ENCODE measurements at regions not wholly inside any gene's neighbourhood (a gene's known extent, or its start where the extent isn't known, plus 50 kb on each side); places are given as distances from the start of the nearest gene placed in this dataset.
A peak's percentile ranks its signal among the peaks of the same experiment; 100 is the strongest.

DNA sequence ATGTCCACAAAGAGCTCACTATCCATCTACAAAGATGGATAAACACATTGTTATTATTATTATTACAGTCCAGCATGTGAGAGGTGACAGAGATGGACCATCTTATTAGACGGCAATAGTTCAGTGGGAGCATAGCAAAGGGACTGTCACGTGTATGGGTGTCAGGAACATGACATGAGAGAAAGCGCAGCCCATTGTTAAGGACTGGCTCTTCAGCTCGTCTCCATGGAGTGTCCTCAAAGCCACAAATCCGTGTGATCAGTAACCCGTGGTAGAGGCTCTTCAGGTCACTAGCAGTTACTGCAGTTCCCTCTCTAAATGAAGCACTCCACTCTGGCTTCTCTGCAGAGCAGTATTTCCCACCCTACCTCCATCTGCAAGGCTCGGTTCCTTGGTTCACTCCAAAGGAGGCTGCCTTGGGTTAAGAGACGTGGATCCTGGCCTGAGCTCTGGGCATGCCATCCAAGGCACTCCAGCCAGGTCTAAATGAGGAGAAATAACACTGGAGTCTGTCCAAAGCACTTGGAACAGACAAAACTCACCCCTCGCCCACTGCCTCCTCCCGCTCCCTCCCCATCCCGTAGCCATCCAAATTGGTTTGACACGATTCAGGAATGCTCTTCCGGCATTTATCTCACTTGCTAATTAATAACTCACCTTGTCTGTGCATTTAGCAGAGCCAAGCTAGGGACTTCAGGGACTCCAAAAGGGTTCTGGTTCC, 122.3 kb upstream of the WWC1 start:
- Histone ChIP-seq H3K9me3 (ENCODE audit: control insufficient read depth in 5 of 5, low read length in 5 of 5) (no peaks in the 10 kb centered on the region), H3K36me3 (ENCODE audit: control insufficient read depth in 5 of 5, insufficient read depth in 5 of 5, low read length in 5 of 5) (no peaks in the 10 kb centered on the region), H3K9ac (ENCODE audit: low read length in 5 of 5) (no peak overlapping the region), H3K4me3 (ENCODE audit: low read depth in 1 of 5, low read length in 5 of 5) (no peak overlapping the region), H3K4me1 (ENCODE audit: control insufficient read depth in 5 of 5, insufficient read depth in 5 of 5, low read length in 5 of 5) (peaks cover 0 to 7% (median 0%) of the 10 kb centered on the region in 5 donors), H3K27me3 (ENCODE audit: control insufficient read depth in 5 of 5, insufficient read depth in 4 of 5, low read length in 5 of 5) (peaks cover 0 to 6% (median 0%) of the 10 kb centered on the region in 5 donors), H3K27ac (ENCODE audit: low read depth, low read length) (no peak overlapping the region)

DNA sequence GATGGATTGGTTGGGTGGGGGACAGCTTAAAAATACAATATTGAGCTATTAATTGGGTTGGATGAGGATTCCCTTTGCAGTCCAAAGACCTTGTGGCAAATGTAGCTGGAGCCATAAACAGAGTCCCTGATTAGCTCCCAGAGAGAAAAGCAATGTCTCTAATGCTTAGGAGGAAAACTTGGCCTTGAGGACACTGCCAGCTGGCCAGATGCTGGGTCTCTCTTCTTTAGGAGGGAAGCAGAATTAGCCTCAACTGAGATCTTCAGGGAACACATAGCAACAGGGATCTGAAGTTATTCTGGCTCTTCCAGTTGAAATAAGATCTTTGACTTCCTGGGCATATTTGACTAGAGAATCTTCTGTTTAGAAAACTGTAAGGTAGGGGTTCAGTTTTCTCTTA, 121.7 kb upstream of the WWC1 start:
- H3K4me1 ChIP-seq (ENCODE audit: control insufficient read depth in 5 of 5, insufficient read depth in 5 of 5, low read length in 5 of 5) = peaks cover 0 to 7% (median 0%) of the 10 kb centered on the region in 5 donors
- peaks cover 0 to 6% (median 0%) of the 10 kb centered on the region in 5 donors for H3K27me3 ChIP-seq (ENCODE audit: control insufficient read depth in 5 of 5, insufficient read depth in 4 of 5, low read length in 5 of 5)
- H3K27ac ChIP-seq (ENCODE audit: low read depth, low read length) = no peak overlapping the region
- H3K36me3 ChIP-seq (ENCODE audit: control insufficient read depth in 5 of 5, insufficient read depth in 5 of 5, low read length in 5 of 5) = no peaks in the 10 kb centered on the region
- H3K4me3 ChIP-seq (ENCODE audit: low read depth in 1 of 5, low read length in 5 of 5) = no peak overlapping the region
- H3K9me3 ChIP-seq (ENCODE audit: control insufficient read depth in 5 of 5, low read length in 5 of 5) = no peaks in the 10 kb centered on the region
- H3K9ac ChIP-seq (ENCODE audit: low read length in 5 of 5) = no peak overlapping the region

DNA sequence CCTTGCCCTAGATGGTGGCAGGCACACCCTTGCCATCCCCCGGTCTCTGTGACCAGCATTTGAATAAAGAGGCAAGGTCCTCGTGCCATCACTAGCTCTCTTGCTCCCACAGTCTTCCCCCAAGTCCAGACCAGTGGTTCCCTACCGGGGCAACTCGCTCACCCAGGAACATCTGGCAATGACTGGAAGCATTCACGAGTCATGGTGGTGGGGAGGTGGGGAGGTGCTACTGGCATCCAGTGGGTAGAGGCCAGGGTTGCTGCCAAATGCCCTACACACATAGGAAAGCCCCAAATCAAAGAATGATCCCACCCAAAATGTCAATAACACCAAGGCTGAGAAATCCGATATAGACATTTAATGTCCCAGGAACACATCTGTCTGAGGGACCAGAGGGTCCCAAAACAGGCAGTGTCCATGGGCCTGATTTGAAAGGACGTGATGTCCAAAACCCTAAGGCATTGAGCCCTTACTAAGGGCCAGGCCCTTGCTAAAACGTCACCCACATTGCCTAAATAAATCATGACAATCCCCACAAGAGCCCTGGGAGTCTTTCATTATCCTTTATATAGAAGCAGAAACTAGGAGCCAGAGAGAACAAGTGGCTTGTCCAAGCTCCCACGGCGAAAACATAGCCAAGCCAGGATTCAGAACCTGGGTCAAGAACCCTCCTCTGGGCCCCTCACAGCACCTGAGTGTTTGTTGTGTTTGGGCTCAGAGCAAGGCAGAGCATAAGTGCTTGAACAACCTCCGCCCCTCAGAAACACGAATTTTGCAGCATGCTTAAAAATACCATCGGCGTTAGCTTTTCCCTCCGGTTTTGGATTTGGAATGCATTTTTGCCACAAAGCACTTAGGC, 119.3 kb upstream of the WWC1 start:
- H3K4me1 ChIP-seq (ENCODE audit: control insufficient read depth in 5 of 5, insufficient read depth in 5 of 5, low read length in 5 of 5) = peaks cover 0 to 3% (median 0%) of the 10 kb centered on the region in 5 donors
- no peaks in the 10 kb centered on the region for H3K36me3 ChIP-seq (ENCODE audit: control insufficient read depth in 5 of 5, insufficient read depth in 5 of 5, low read length in 5 of 5)
- no peak overlapping the region for H3K4me3 ChIP-seq (ENCODE audit: low read depth in 1 of 5, low read length in 5 of 5)
- H3K9ac ChIP-seq (ENCODE audit: low read length in 5 of 5) = no peak overlapping the region
- peaks cover 0 to 5% (median 0%) of the 10 kb centered on the region in 5 donors for H3K27me3 ChIP-seq (ENCODE audit: control insufficient read depth in 5 of 5, insufficient read depth in 4 of 5, low read length in 5 of 5)
- no peaks in the 10 kb centered on the region for H3K9me3 ChIP-seq (ENCODE audit: control insufficient read depth in 5 of 5, low read length in 5 of 5)
- no peak overlapping the region for H3K27ac ChIP-seq (ENCODE audit: low read depth, low read length)

DNA sequence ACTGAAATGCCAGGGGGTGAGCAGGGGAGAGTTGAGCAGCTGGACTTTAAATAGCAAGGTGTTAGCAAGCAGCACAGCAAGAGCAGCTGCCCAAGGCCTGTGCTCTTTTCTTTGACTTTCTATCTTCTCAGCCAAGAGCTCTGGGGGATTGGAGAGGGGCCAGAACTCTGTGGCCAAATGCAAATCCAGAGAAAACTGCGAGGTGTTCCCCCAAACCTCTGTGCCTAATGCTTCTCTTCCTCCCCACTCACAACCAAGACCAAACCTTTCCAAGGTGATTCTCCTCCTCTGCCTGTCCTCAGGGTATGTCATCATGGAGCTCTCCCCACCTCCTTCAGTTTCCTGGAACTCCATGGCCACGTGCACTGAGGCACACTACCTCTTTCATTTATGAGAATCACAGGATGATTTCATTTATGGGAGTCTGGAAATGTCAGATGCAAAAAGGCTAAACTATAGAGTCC, 118.7 kb upstream of the WWC1 start:
- Histone ChIP-seq H3K9me3 (ENCODE audit: control insufficient read depth in 5 of 5, low read length in 5 of 5) (no peaks in the 10 kb centered on the region), H3K4me3 (ENCODE audit: low read depth in 1 of 5, low read length in 5 of 5) (no peak overlapping the region), H3K4me1 (ENCODE audit: control insufficient read depth in 5 of 5, insufficient read depth in 5 of 5, low read length in 5 of 5) (peaks cover 0 to 3% (median 0%) of the 10 kb centered on the region in 5 donors), H3K36me3 (ENCODE audit: control insufficient read depth in 5 of 5, insufficient read depth in 5 of 5, low read length in 5 of 5) (no peaks in the 10 kb centered on the region), H3K27ac (ENCODE audit: low read depth, low read length) (no peak overlapping the region), H3K9ac (ENCODE audit: low read length in 5 of 5) (no peak overlapping the region), H3K27me3 (ENCODE audit: control insufficient read depth in 5 of 5, insufficient read depth in 4 of 5, low read length in 5 of 5) (no peaks in the 10 kb centered on the region)

DNA sequence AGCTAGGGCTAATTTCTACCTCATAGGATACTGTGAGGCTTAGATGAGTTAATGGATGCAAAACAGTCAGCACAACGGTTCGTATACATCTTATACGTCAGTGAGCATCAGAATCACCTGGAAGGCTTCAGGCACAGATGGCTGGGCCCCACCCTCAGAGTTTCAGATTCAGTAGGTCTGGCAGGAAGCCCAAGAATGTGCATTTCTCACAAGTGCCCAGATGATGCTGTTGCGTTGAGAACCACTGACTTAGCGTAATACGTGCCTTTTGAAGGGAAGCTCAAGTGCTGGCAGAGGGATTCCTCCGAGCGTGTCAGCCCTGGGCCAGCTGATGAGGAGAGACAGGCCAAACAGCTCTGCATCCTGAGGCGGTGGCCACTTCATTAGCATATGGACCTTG, 117.1 kb upstream of the WWC1 start:
- H3K27me3 ChIP-seq (ENCODE audit: control insufficient read depth in 5 of 5, insufficient read depth in 4 of 5, low read length in 5 of 5) = no peaks in the 10 kb centered on the region
- peaks cover 0 to 8% (median 0%) of the 10 kb centered on the region in 5 donors for H3K4me1 ChIP-seq (ENCODE audit: control insufficient read depth in 5 of 5, insufficient read depth in 5 of 5, low read length in 5 of 5)
- no peaks in the 10 kb centered on the region for H3K36me3 ChIP-seq (ENCODE audit: control insufficient read depth in 5 of 5, insufficient read depth in 5 of 5, low read length in 5 of 5)
- H3K27ac ChIP-seq (ENCODE audit: low read depth, low read length) = no peak overlapping the region
- no peaks in the 10 kb centered on the region for H3K9me3 ChIP-seq (ENCODE audit: control insufficient read depth in 5 of 5, low read length in 5 of 5)
- no peak overlapping the region for H3K4me3 ChIP-seq (ENCODE audit: low read depth in 1 of 5, low read length in 5 of 5)
- H3K9ac ChIP-seq (ENCODE audit: low read length in 5 of 5) = no peak overlapping the region

DNA sequence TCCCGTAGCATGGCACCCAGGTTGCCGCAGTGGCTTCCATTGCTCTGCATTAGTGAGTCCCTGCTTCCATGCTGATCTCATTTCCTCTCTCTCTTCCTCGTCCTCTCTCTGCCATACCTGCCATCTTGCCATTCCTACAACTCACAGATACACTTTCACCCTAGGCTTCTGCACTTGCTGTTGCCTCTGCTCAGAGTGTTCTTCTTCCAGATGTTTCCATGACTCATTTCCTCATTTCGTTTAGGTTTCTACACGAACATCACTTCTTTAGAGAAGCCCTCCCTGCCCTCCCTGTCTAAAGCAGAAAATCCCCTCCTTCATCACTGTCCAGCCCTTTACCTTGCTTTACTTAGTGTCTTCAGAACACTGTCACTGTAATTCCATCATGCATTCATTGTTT, 115.2 kb upstream of the WWC1 start:
- H3K36me3 ChIP-seq (ENCODE audit: control insufficient read depth in 5 of 5, insufficient read depth in 5 of 5, low read length in 5 of 5) = no peaks in the 10 kb centered on the region
- no peaks in the 10 kb centered on the region for H3K27me3 ChIP-seq (ENCODE audit: control insufficient read depth in 5 of 5, insufficient read depth in 4 of 5, low read length in 5 of 5)
- no peak overlapping the region for H3K27ac ChIP-seq (ENCODE audit: low read depth, low read length)
- no peak overlapping the region for H3K4me3 ChIP-seq (ENCODE audit: low read depth in 1 of 5, low read length in 5 of 5)
- no peaks in the 10 kb centered on the region for H3K9me3 ChIP-seq (ENCODE audit: control insufficient read depth in 5 of 5, low read length in 5 of 5)
- no peak overlapping the region for H3K9ac ChIP-seq (ENCODE audit: low read length in 5 of 5)
- peaks cover 0 to 7% (median 0%) of the 10 kb centered on the region in 5 donors for H3K4me1 ChIP-seq (ENCODE audit: control insufficient read depth in 5 of 5, insufficient read depth in 5 of 5, low read length in 5 of 5)

DNA sequence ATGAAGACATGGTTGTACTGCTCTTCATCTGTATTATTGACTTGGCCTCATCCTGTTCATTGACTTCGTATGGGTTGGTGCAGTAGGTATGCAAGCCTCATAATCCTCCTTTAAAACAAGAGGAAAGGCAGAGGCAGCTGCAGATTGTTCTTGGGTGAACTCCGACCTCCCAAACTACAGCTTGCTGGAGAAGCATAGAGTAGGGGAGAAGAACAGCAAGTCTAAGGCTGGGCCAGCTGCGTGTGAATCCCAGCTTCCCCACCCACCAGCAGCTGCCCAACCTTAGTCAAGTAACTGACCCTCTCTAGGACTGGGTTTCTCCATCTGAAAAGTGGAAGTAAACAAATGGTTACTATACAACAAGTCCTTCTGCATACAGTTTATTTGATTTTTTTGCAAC, 114.5 kb upstream of the WWC1 start:
- no peaks in the 10 kb centered on the region for H3K27me3 ChIP-seq (ENCODE audit: control insufficient read depth in 5 of 5, insufficient read depth in 4 of 5, low read length in 5 of 5)
- no peak overlapping the region for H3K9ac ChIP-seq (ENCODE audit: low read length in 5 of 5)
- H3K27ac ChIP-seq (ENCODE audit: low read depth, low read length) = no peak overlapping the region
- no peaks in the 10 kb centered on the region for H3K36me3 ChIP-seq (ENCODE audit: control insufficient read depth in 5 of 5, insufficient read depth in 5 of 5, low read length in 5 of 5)
- peaks cover 0 to 7% (median 0%) of the 10 kb centered on the region in 5 donors for H3K4me1 ChIP-seq (ENCODE audit: control insufficient read depth in 5 of 5, insufficient read depth in 5 of 5, low read length in 5 of 5)
- H3K4me3 ChIP-seq (ENCODE audit: low read depth in 1 of 5, low read length in 5 of 5) = no peak overlapping the region
- H3K9me3 ChIP-seq (ENCODE audit: control insufficient read depth in 5 of 5, low read length in 5 of 5) = no peaks in the 10 kb centered on the region

DNA sequence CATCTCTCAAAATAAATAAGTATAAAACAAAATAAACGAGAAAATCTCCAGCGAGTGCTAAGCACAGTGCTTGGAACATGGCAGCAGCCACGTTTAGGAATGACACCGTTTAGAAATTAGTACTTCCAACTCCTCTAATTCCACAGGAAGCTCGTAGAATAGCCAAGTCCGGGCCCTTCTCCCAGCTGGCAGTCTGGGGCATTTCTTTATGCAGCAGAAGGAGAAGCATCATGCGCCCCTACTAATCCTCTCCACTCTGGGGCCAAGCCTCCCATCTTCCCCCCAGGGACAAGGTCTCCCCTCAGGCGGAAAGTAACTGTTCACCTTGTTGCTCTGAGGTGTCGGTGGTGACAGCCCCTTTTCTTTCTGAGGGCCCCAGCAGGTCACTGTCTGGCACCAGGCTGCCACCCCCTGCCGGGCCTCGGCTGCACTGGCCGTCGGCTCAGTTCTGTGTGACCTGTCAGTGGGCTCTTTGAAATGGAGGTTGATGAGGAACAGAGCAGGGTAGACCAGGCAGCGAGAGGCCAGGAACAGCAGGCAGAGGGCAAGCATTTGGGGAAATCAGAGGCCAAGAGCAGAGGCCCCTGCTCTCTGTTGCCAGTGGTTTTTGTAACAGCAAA, 113.5 kb upstream of the WWC1 start:
- Histone ChIP-seq H3K4me3 (ENCODE audit: low read depth in 1 of 5, low read length in 5 of 5) (no peak overlapping the region), H3K27ac (ENCODE audit: low read depth, low read length) (no peak overlapping the region), H3K27me3 (ENCODE audit: control insufficient read depth in 5 of 5, insufficient read depth in 4 of 5, low read length in 5 of 5) (no peaks in the 10 kb centered on the region), H3K9me3 (ENCODE audit: control insufficient read depth in 5 of 5, low read length in 5 of 5) (no peaks in the 10 kb centered on the region), H3K36me3 (ENCODE audit: control insufficient read depth in 5 of 5, insufficient read depth in 5 of 5, low read length in 5 of 5) (no peaks in the 10 kb centered on the region), H3K9ac (ENCODE audit: low read length in 5 of 5) (peak overlapping the region in 1 of 5 donors; percentile 6), H3K4me1 (ENCODE audit: control insufficient read depth in 5 of 5, insufficient read depth in 5 of 5, low read length in 5 of 5) (peaks cover 0 to 7% (median 0%) of the 10 kb centered on the region in 5 donors)

DNA sequence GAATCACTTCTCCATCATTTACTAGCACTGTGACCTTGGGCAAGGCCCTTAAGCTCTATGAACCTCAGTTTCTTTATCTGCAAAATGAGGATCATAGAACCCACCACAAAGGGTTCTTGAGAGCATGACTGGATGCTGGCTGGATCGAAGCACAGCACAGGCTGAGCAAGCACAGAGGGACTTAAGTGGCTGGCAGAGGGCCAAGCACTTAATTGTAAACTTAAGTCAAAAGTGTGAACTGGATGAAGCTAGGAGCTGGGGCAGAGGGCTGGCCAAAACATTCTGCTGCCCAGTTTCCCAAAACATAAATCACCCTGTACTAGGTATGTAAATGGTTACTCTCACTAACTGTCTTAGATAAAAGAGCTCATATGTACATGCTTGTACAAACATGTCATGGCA, 112.3 kb upstream of the WWC1 start:
- Histone ChIP-seq H3K27me3 (ENCODE audit: control insufficient read depth in 5 of 5, insufficient read depth in 4 of 5, low read length in 5 of 5) (no peaks in the 10 kb centered on the region), H3K4me1 (ENCODE audit: control insufficient read depth in 5 of 5, insufficient read depth in 5 of 5, low read length in 5 of 5) (peaks cover 0 to 7% (median 0%) of the 10 kb centered on the region in 5 donors), H3K36me3 (ENCODE audit: control insufficient read depth in 5 of 5, insufficient read depth in 5 of 5, low read length in 5 of 5) (no peaks in the 10 kb centered on the region), H3K4me3 (ENCODE audit: low read depth in 1 of 5, low read length in 5 of 5) (no peak overlapping the region), H3K27ac (ENCODE audit: low read depth, low read length) (no peak overlapping the region), H3K9ac (ENCODE audit: low read length in 5 of 5) (no peak overlapping the region), H3K9me3 (ENCODE audit: control insufficient read depth in 5 of 5, low read length in 5 of 5) (no peaks in the 10 kb centered on the region)

DNA sequence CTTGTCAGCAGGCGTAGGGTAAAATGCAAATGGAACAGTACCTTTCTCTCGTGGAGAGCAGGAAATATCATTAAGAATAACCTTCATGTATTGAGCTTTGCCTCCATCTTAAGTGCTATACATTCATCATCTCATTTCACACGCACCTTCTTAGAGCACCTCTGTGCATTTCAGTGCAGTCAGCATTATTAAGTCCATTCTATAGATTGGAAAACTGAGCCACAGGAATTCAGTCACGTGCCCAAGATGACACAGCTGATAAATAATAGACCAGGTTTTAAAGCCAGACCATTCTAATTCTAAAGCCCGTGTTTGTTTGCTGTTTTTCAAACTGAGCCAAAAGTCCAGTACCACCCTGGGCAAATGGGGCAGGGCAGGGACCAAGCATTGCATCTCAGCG, 109.2 kb upstream of the WWC1 start:
- H3K27me3 ChIP-seq (ENCODE audit: control insufficient read depth in 5 of 5, insufficient read depth in 4 of 5, low read length in 5 of 5) = no peaks in the 10 kb centered on the region
- H3K4me3 ChIP-seq (ENCODE audit: low read depth in 1 of 5, low read length in 5 of 5) = no peak overlapping the region
- no peak overlapping the region for H3K9ac ChIP-seq (ENCODE audit: low read length in 5 of 5)
- H3K36me3 ChIP-seq (ENCODE audit: control insufficient read depth in 5 of 5, insufficient read depth in 5 of 5, low read length in 5 of 5) = no peaks in the 10 kb centered on the region
- no peak overlapping the region for H3K27ac ChIP-seq (ENCODE audit: low read depth, low read length)
- no peaks in the 10 kb centered on the region for H3K9me3 ChIP-seq (ENCODE audit: control insufficient read depth in 5 of 5, low read length in 5 of 5)
- peaks cover 0 to 7% (median 0%) of the 10 kb centered on the region in 5 donors for H3K4me1 ChIP-seq (ENCODE audit: control insufficient read depth in 5 of 5, insufficient read depth in 5 of 5, low read length in 5 of 5)

Data from subcutaneous abdominal adipose tissue (tissue), 5 donors.